CD4-positive, alpha-beta T cell treated with Interleukin-17A for 1 hour (primary cell): ENCODE measurements at regions not wholly inside any gene's neighbourhood (a gene's known extent, or its start where the extent isn't known, plus 50 kb on each side); places are given as distances from the start of the nearest gene placed in this dataset.

Experiments
- DNase-seq: peaks from one replicate; pipeline ENCODE4 v3.0.0-alpha.2; 2020

DNA sequence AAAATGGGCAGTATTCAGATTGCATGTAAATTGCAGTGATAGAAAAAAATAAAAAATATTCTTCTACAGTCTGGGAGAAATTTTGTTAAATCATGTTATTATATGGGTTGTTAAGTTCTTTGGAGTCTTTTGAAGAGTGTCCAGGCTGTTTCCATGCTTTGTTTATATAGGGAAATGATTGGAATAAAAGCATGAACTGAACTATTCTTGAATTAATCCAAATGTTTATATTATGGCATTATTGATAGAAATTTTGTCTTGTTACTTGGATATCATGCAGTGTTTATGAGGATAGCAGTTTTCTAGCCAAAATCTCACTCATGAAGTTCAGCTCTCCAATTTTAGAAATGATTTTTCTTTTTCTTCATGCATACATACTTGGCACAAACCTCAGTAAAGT is 108.2 kb upstream of the NAV3 start:
- no peak for DNase-seq

- no peak for DNase-seq
These were observed 110.4 kb upstream of the NAV3 start for GRCh38 chr12:77720258-77720657.

GRCh38 chr12:77710209-77710608 is 120.5 kb upstream of the NAV3 start:
- no peak for DNase-seq

- DNase-seq = no peak
These were observed 133.6 kb upstream of the NAV3 start for GRCh38 chr12:77697126-77697525.

DNA sequence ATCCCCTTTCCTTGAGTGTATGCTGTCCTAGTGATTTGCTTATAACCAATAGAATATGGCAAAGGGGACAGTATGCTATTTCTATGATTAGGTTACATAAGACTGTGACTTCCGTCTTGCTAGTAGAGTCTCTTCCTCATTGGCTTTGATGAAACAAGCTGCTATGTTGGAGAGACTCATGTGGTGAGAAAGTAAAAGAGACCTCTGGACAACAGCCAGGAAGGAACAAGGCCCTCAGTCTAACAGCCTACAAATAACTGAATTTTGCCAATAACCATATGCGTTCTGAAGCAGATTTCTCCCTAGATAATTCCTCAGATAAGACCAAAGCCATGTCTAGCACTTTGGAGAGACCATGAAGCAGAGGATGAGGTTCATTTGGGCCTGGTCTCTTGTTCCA is 134.5 kb upstream of the NAV3 start:
- DNase-seq = no peak

- no peak for DNase-seq
These were observed 141.1 kb upstream of the NAV3 start for GRCh38 chr12:77689510-77690086.

DNA sequence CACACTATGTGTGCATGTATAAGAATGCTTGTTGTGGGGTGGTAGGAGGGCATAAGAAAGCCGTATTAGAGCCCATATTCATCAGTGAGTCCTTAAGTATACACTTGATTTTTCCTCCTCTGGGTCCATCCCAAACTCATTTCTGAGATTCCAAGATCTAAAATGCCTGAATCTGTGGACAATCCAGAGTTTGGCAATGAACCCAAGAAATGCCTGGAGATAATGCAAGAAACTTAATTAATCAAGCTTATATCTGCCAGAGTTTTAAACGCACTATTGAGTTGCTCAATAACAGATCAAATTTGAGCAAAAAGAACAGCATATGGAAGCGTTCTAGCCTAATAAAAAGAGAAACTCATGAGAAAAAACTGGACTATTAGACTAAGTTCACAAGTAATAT is 143.4 kb upstream of the NAV3 start:
- no peak for DNase-seq

- DNase-seq = no peak
These were observed 143.9 kb upstream of the NAV3 start for GRCh38 chr12:77686760-77687159.

DNA sequence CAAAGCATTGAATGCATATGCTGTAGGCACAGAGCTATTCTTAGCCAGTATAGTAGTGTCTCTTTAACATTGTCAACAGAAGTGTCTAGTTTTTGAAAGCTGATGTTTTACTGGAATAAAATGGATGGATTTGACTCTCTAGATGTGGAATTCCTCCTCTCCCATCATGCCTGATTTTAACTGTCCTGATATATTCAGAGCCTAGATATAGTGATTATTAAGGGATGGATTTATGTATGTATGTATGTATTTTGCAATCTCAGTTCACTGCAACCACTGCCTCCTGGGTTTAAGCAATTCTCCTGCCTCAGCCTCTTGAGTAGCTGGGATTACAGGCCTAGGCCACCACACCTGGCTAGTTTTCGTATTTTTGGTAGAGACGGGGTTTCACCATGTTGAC is 144.8 kb upstream of the NAV3 start:
- no peak for DNase-seq

DNA sequence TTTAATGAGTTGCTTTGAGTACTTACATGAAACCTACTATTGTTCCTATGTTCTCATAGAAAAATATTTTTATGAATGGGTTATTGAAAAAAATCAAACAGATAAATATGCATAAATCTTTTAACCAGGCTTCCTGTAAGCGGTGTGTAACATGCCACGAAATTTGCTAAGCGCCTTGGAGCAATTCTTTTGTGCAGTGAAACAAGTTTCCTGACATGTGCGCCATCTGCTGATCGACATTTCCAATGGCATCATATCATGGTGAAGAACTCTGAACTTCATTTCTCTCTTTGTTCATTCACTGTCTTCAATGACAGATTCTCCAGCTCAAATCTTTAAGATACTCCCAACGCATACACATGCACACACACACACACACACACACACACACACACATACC is 145.6 kb upstream of the NAV3 start:
- no peak for DNase-seq

GRCh38 chr12:77682488-77682887 is 148.2 kb upstream of the NAV3 start:
- no peak for DNase-seq

- DNase-seq = no peak
These were observed 149.0 kb upstream of the NAV3 start for GRCh38 chr12:77681726-77682125.

- no peak for DNase-seq
These were observed 151.0 kb upstream of the NAV3 start for GRCh38 chr12:77679686-77680085.

DNA sequence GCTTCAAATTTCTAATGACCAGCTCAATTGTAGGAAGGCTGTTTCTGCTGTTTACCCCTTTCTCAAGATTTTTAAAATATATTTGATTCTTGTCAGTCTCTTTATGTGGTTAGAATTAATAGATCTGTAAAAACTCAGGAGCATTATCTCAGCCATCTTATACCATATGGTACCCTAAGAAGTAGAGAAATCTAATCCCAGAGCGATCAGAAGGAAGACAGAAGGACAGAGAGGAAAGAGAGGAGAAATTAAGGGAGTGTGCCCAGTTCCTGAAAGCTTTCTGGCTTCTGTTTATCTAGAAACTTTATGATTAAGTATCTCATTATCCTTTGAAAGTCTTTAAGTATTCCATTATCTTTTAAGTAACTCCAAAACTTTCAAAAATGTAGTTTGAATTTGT is 152.1 kb upstream of the NAV3 start:
- no peak for DNase-seq

- no peak for DNase-seq
These were observed 163.6 kb upstream of the NAV3 start for GRCh38 chr12:77667101-77667500.

- DNase-seq = no peak
These were observed 182.0 kb upstream of the NAV3 start for GRCh38 chr12:77648716-77649115.

DNA sequence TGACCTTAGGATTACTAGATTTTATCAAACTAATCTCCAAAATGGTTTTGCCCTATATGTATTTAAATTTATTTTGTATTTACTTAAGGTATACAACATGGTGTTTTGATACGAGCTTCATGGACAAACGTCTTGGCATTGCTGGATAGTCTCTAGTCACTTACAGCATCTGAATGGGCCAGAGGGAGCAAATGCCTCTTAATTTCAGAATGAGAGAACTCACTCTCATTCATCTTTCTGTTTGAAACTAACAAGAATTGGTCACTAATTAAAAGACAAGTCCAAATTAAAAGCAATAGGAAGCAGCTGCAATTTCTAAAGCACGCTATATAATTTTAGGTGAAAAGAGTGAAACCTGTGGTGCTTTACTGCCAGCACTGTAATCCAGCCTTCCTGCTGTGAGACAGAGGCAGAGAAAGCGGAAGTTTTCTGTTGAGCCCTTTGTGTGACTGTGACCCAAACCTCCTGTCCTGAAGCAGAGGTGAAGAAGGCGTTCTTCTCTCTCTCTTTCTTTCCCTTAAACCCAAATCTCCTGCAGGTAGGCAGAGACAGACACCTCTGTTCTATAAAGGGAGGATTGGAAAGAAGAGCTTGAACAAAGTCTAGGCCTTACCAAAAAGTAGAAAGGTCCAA is 184.6 kb upstream of the NAV3 start:
- DNase-seq = no peak

- no peak for DNase-seq
These were observed 185.6 kb upstream of the NAV3 start for GRCh38 chr12:77644915-77645605.

- no peak for DNase-seq
These were observed 188.4 kb upstream of the NAV3 start for GRCh38 chr12:77642246-77642645.

DNA sequence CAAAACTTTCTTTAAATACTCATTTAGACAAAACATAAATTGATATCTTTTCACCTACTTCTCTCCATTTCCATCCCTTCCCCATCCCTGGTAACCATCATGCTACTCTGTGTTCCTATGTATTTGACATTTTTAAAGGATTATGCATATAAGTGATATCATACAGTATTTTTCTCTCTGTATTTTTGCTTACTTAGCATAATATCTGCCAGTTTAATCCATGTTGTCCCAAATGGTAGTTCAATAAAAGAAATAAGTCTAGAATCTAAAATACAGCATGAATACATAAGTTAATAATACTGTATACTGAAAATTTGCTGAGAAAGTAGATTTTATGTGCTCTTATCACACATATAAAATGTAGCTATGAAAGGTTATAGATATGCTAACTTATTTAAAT is 190.3 kb upstream of the NAV3 start:
- no peak for DNase-seq

GRCh38 chr12:77630790-77631445 is 199.8 kb upstream of the NAV3 start:
- no peak for DNase-seq

- no peak for DNase-seq
These were observed 200.3 kb upstream of the NAV3 start for GRCh38 chr12:77630344-77630743.

- DNase-seq = no peak
These were observed 201.6 kb upstream of the NAV3 start for GRCh38 chr12:77629141-77629540.

GRCh38 chr12:77625441-77625840 is 205.3 kb upstream of the NAV3 start:
- DNase-seq = no peak
